Upper lobe of left lung (tissue), 4 donors: ENCODE measurements at regions not wholly inside any gene's neighbourhood (a gene's known extent, or its start where the extent isn't known, plus 50 kb on each side); places are given as distances from the start of the nearest gene placed in this dataset.

Experiments
- CTCF ChIP-seq, 6 experiments: fragments of 450-650 bp in 4 of 6; fragments of 200-600 bp in 2 of 6; sonication (generic) in 2 of 6; IDR thresholded peaks; one replicate each; pipeline ENCODE4 v1.5.1; 2016 to 2019; ENCODE audit warnings: antibody characterized with exemption in 6 of 6
- EP300 ChIP-seq, 4 donors: sonication (generic); formaldehyde crosslinking; IDR thresholded peaks; one replicate each; pipeline ENCODE4 v1.5.1; 2017; ENCODE audit warnings: antibody characterized with exemption in 4 of 4, control low read depth in 2 of 4
- POLR2A ChIP-seq, 4 donors: fragments of 450-650 bp; IDR thresholded peaks; one replicate each; pipeline ENCODE4 v1.5.1; 2016 to 2017; ENCODE audit warnings: antibody characterized with exemption in 4 of 4, mild to moderate bottlenecking in 2 of 4
- POLR2AphosphoS5 ChIP-seq, 2 donors: sonication (generic); formaldehyde crosslinking; IDR thresholded peaks; one replicate each; pipeline ENCODE4 v1.5.1; 2017; ENCODE audit warnings: antibody characterized with exemption in 2 of 2

GRCh38 chr13:104106705-104107393, 1040.6 kb upstream of the SLC10A2 start:
- TF ChIP-seq POLR2A (IDR thresholded peaks at IDR 0.05) (no peak), CTCF (IDR thresholded peaks at IDR 0.05) (no peak), POLR2AphosphoS5 (IDR thresholded peaks at IDR 0.05) (no peak), EP300 (IDR thresholded peaks at IDR 0.05) (no peak)
